ENCODE measurements at regions not wholly inside any gene's neighbourhood (a gene's known extent, or its start where the extent isn't known, plus 50 kb on each side); places are given as distances from the start of the nearest gene placed in this dataset.
A peak's percentile ranks its signal among the peaks of the same experiment; 100 is the strongest.

- TF ChIP-seq SRSF1 (optimal IDR thresholded peaks at IDR 0.05; ENCODE audit: low read depth, low read length), result no peak
- TF ChIP-seq ERF (CRISPR knock-in tag; IDR thresholded peaks at IDR 0.05), result peak; percentile 85; the same call in 1 of the 2 replicates
- TF ChIP-seq FOXM1 (CRISPR knock-in tag; IDR thresholded peaks at IDR 0.05), result no peak
- TF ChIP-seq REL (CRISPR knock-in tag; conservative IDR thresholded peaks at IDR 0.05), result no peak
- peak; percentile 60 for TF ChIP-seq SPEN (CRISPR knock-in tag; IDR thresholded peaks at IDR 0.05; ENCODE audit: low read depth)
- TF ChIP-seq ZXDC (CRISPR knock-in tag; IDR thresholded peaks at IDR 0.05), result no peak
- TF ChIP-seq ZNF776 (CRISPR knock-in tag; IDR thresholded peaks at IDR 0.05), result no peak
- TF ChIP-seq ISX (CRISPR knock-in tag; conservative IDR thresholded peaks at IDR 0.05), result peak; percentile 79; the same call in 1 of the 2 replicates
- TF ChIP-seq ZNF251 (CRISPR knock-in tag; IDR thresholded peaks at IDR 0.05), result 0 out of 2 replicates have a peak, but pooled peaks have one; percentile 30
- no peak for TF ChIP-seq ZNF44 (CRISPR knock-in tag; IDR thresholded peaks at IDR 0.05)
- TF ChIP-seq GABPB1 (CRISPR knock-in tag; IDR thresholded peaks at IDR 0.05), result 0 out of 2 replicates have a peak, but pooled peaks have one; percentile 21
- no peak for TF ChIP-seq EEA1 (CRISPR knock-in tag; IDR thresholded peaks at IDR 0.05; ENCODE audit: borderline replicate concordance)
- no peak; the same call in 1 of the 2 replicates for TF ChIP-seq MTA1 (CRISPR knock-in tag; IDR thresholded peaks at IDR 0.05; ENCODE audit: borderline replicate concordance)
- peak; percentile 96; the same call in 1 of the 2 replicates for TF ChIP-seq WIZ (CRISPR knock-in tag; IDR thresholded peaks at IDR 0.05)
- TF ChIP-seq, protein P1, sequence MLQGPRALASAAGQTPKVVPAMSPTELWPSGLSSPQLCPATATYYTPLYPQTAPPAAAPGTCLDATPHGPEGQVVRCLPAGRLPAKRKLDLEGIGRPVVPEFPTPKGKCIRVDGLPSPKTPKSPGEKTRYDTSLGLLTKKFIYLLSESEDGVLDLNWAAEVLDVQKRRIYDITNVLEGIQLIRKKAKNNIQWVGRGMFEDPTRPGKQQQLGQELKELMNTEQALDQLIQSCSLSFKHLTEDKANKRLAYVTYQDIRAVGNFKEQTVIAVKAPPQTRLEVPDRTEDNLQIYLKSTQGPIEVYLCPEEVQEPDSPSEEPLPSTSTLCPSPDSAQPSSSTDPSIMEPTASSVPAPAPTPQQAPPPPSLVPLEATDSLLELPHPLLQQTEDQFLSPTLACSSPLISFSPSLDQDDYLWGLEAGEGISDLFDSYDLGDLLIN (CRISPR knock-in tag; IDR thresholded peaks at IDR 0.05; ENCODE audit: borderline replicate concordance), result no peak
- peak; percentile 77; the same call in 1 of the 2 replicates for TF ChIP-seq ZFP90 (CRISPR knock-in tag; IDR thresholded peaks at IDR 0.05; ENCODE audit: borderline replicate concordance)
- no peak for TF ChIP-seq ZNF367 (CRISPR knock-in tag; IDR thresholded peaks at IDR 0.05; ENCODE audit: borderline replicate concordance)
- TF ChIP-seq NFKBIZ (CRISPR knock-in tag; IDR thresholded peaks at IDR 0.05), result no peak
- TF ChIP-seq MXD3 (CRISPR knock-in tag; IDR thresholded peaks at IDR 0.05), result peak; percentile 77; the same call in 1 of the 2 replicates
- TF ChIP-seq ZNF264 (CRISPR knock-in tag; IDR thresholded peaks at IDR 0.05), result no peak
- 0 out of 2 replicates have a peak, but pooled peaks have one; percentile 37 for TF ChIP-seq ZNF777 (CRISPR knock-in tag; IDR thresholded peaks at IDR 0.05)
- peak; percentile 65; the same call in 1 of the 2 replicates for TF ChIP-seq ATF2 (CRISPR knock-in tag; IDR thresholded peaks at IDR 0.05)
- no peak for TF ChIP-seq BRD4 (CRISPR knock-in tag; IDR thresholded peaks at IDR 0.05)
- no peak for TF ChIP-seq TFDP2 (CRISPR knock-in tag; IDR thresholded peaks at IDR 0.05)
- TF ChIP-seq XBP1 (CRISPR knock-in tag; IDR thresholded peaks at IDR 0.05), result peak; percentile 58; the same call in 1 of the 2 replicates
Observed at GRCh38 chr22:23404689-23405365, 175.3 kb downstream of the IGLL1 start (continued).
